RWPE1 (cell line): ENCODE measurements at regions not wholly inside any gene's neighbourhood (a gene's known extent, or its start where the extent isn't known, plus 50 kb on each side); places are given as distances from the start of the nearest gene placed in this dataset.

ENCODE experiments used
- CTCF ChIA-PET: fragments of 350-600 bp; sonication (Branson Sonifier 250); formaldehyde crosslinking; extraction: SDS; loops from one replicate; lab custom pipeline; 2021; lab: Yijun Ruan, JAX
- POLR2A ChIA-PET: fragments of 400-600 bp; formaldehyde crosslinking; extraction: SDS; loops from one replicate; lab custom pipeline; 2020; ENCODE audit warnings: antibody characterized with exemption; ENCODE audit not compliant: low non-redundant PET; lab: Yijun Ruan, JAX
- DNase-seq: peaks from one replicate; pipeline ENCODE4 v3.0.0; 2012; ENCODE audit warnings: low spot score
- H3K27ac ChIP-seq: fragments of 450-650 bp; 2 replicates; pipeline ENCODE4 v1.5.1; 2017
- CTCF ChIP-seq: fragments of 450-650 bp; conservative IDR thresholded peaks from 2 replicates; pipeline ENCODE4 v1.5.1; 2017; ENCODE audit warnings: low read depth, mild to moderate bottlenecking

GRCh38 chr1:38403667-38404066 lies 357.1 kb upstream of the POU3F1 start:
- POLR2A ChIA-PET = no interaction called here
- no peak for DNase-seq
- TF ChIP-seq CTCF = no peak
- CTCF ChIA-PET = interaction anchor here (0.7 kb wide), 2 partner anchors 34 to 44 kb away, joined by 3 to 4 read pairs; no protein-coding TSS in a partner anchor
- no peak overlapping the region for H3K27ac ChIP-seq

GRCh38 chr1:38402230-38402815 lies 355.7 kb upstream of the POU3F1 start:
- CTCF ChIA-PET = no interaction called here
- no peak for DNase-seq
- H3K27ac ChIP-seq = no peak overlapping the region
- POLR2A ChIA-PET = no interaction called here
- TF ChIP-seq CTCF = no peak

- POLR2A ChIA-PET = no interaction called here
- H3K27ac ChIP-seq = no peak overlapping the region
- no peak for TF ChIP-seq CTCF
- no peak for DNase-seq
- CTCF ChIA-PET = no interaction called here
Measured at GRCh38 chr1:38396606-38397005, 350.0 kb upstream of the POU3F1 start.

- ChIA-PET POLR2A (no interaction called here), CTCF (interaction anchor here (0.6 kb wide), 1 partner anchor 66 kb away, joined by 3 read pairs; no protein-coding TSS in a partner anchor)
- H3K27ac ChIP-seq = no peak overlapping the region
- no peak for DNase-seq
- no peak for TF ChIP-seq CTCF
Measured at GRCh38 chr1:38394303-38394702, 347.7 kb upstream of the POU3F1 start.

GRCh38 chr1:38392861-38393260 lies 346.3 kb upstream of the POU3F1 start:
- DNase-seq = no peak
- POLR2A ChIA-PET = interaction anchor here (0.6 kb wide), 1 partner anchor 352 kb away, joined by 7 read pairs; no protein-coding TSS in a partner anchor
- CTCF ChIA-PET = interaction anchor here (0.9 kb wide), 1 partner anchor 98 kb away, joined by 3 read pairs; no protein-coding TSS in a partner anchor
- no peak overlapping the region for H3K27ac ChIP-seq
- no peak for TF ChIP-seq CTCF

- ChIA-PET POLR2A (no interaction called here), CTCF (interaction anchor here (0.6 to 0.7 kb wide), 2 partner anchors 43 to 881 kb away, joined by 3 read pairs; no protein-coding TSS in a partner anchor)
- no peak for DNase-seq
Measured at GRCh38 chr1:38381256-38381655, 334.7 kb upstream of the POU3F1 start.

More at GRCh38 chr1:38381256-38381655, 334.7 kb upstream of the POU3F1 start:
- H3K27ac ChIP-seq = no peak overlapping the region
- TF ChIP-seq CTCF = no peak
